ENCODE measurements at regions not wholly inside any gene's neighbourhood (a gene's known extent, or its start where the extent isn't known, plus 50 kb on each side); places are given as distances from the start of the nearest gene placed in this dataset.

GRCh38 chr6:23306251-23306950, 737.0 kb downstream of the HDGFL1 start:
- TF ChIP-seq GATA2 (IDR thresholded peaks at IDR 0.05; ENCODE audit: low read depth, low read length) (no peak), GATA3 (IDR thresholded peaks at IDR 0.05; ENCODE audit: low read depth, low read length) (no peak)
